ENCODE measurements at regions not wholly inside any gene's neighbourhood (a gene's known extent, or its start where the extent isn't known, plus 50 kb on each side); places are given as distances from the start of the nearest gene placed in this dataset.

DNA sequence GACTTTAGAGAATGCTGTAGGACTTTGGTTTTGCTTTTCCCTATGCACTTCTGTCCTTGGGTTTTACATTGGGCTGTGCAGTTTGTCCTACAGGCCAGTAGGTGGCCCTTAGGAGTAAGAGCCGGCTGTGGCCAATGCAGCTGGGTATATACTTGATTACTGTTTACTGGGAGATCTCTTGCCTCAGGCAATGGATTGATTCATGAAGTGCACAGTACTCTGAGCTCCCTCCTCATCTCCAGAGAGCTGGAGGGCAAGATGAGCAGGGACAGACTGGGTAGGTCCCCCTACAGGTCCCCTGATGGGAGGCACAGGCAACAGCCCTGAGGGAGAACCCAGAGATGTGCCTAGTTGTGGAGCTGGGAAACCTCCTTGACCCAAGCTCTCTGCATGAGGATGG is 103.8 kb upstream of the QRFPR start:
- Histone ChIP-seq H3K27me3 (no peaks in the 10 kb centered on the region), H3K4me3 (no peak overlapping the region), H3K4me1 (ENCODE audit: low read depth) (no peaks in the 10 kb centered on the region), H3K27ac (no peak overlapping the region), H3K9me3 (ENCODE audit: low read depth) (no peaks in the 10 kb centered on the region), H3K36me3 (no peaks in the 10 kb centered on the region)
- TF ChIP-seq, protein P1, sequence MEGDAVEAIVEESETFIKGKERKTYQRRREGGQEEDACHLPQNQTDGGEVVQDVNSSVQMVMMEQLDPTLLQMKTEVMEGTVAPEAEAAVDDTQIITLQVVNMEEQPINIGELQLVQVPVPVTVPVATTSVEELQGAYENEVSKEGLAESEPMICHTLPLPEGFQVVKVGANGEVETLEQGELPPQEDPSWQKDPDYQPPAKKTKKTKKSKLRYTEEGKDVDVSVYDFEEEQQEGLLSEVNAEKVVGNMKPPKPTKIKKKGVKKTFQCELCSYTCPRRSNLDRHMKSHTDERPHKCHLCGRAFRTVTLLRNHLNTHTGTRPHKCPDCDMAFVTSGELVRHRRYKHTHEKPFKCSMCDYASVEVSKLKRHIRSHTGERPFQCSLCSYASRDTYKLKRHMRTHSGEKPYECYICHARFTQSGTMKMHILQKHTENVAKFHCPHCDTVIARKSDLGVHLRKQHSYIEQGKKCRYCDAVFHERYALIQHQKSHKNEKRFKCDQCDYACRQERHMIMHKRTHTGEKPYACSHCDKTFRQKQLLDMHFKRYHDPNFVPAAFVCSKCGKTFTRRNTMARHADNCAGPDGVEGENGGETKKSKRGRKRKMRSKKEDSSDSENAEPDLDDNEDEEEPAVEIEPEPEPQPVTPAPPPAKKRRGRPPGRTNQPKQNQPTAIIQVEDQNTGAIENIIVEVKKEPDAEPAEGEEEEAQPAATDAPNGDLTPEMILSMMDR (IDR thresholded peaks at IDR 0.05; ENCODE audit: low read depth, low read length) = peak; percentile 96
- peak; percentile 47 to 81 for DNase-seq (ENCODE audit: low read depth in 1 of 2, low spot score in 1 of 2)

DNA sequence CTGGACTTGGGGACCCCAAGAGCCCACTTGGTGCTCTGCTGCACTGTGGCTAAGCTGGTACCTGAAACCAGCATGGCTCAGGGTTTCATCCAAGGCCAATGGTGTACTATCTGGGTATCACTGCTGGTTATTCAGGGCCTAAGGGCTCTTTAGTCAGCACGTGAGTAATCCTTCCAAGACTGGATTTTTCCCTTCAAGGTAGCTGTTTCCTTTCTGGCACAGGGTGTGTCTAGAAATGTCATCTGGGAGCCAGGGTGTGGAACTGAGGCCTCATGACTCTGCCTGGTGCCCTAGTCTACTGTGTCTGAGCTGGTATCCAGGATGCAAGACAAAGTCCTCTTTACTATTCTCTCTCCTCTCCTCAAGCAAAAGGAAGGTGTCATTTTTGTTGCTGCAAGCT is 99.0 kb upstream of the QRFPR start:
- H3K9me3 ChIP-seq (ENCODE audit: low read depth) = no peaks in the 10 kb centered on the region
- TF ChIP-seq, protein P1 (IDR thresholded peaks at IDR 0.05; ENCODE audit: low read depth, low read length) = no peak
- no peaks in the 10 kb centered on the region for H3K27me3 ChIP-seq
- no peak overlapping the region for H3K4me3 ChIP-seq
- DNase-seq (ENCODE audit: low read depth in 1 of 2, low spot score in 1 of 2) = no peak
- no peaks in the 10 kb centered on the region for H3K36me3 ChIP-seq
- H3K27ac ChIP-seq = no peak overlapping the region
- no peaks in the 10 kb centered on the region for H3K4me1 ChIP-seq (ENCODE audit: low read depth)

DNA sequence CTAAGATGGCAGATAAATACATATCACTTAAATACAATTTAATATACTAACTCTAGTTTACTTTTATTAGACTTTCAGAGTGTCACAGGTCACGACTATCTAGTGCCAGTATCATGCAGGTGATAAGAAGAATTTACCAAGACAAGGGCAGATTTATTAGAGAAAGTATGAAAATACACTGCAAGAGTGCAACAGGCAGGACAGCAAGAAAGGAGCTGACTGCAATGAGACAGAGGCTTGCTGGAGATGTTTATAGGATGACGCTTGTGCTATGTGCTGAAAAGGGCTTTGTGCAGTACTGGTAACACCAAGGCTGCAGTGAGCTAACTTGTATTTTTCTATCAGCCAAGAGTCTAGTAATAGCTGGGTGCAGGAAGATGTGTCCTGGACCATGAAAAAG is 96.7 kb upstream of the QRFPR start:
- Histone ChIP-seq H3K9me3 (ENCODE audit: low read depth) (no peaks in the 10 kb centered on the region), H3K4me3 (no peak overlapping the region), H3K27me3 (no peaks in the 10 kb centered on the region), H3K27ac (no peak overlapping the region), H3K4me1 (ENCODE audit: low read depth) (no peaks in the 10 kb centered on the region), H3K36me3 (no peaks in the 10 kb centered on the region)
- TF ChIP-seq, protein P1 (IDR thresholded peaks at IDR 0.05; ENCODE audit: low read depth, low read length) = no peak
- no peak for DNase-seq (ENCODE audit: low read depth in 1 of 2, low spot score in 1 of 2)

DNA sequence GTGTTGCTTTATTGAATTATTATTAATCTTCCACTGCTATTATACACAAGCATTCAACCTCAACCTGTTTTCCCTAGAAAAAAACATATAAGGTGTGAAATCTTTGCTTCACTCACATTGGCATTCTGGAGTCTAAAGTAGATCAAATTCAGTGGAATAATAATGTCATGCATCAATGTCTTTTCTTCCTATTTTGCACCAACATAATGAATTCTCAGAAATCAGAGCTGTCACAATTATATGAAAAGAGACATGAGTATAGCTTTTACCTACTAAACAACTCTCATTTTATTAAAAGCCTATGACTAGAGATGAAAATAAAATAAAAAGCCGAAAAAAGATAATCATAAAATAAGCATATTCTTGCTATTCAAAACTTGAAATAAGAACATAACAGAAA is 96.3 kb upstream of the QRFPR start:
- no peaks in the 10 kb centered on the region for H3K36me3 ChIP-seq
- no peak overlapping the region for H3K27ac ChIP-seq
- H3K9me3 ChIP-seq (ENCODE audit: low read depth) = no peaks in the 10 kb centered on the region
- DNase-seq (ENCODE audit: low read depth in 1 of 2, low spot score in 1 of 2) = no peak
- H3K4me3 ChIP-seq = no peak overlapping the region
- H3K4me1 ChIP-seq (ENCODE audit: low read depth) = no peaks in the 10 kb centered on the region
- no peaks in the 10 kb centered on the region for H3K27me3 ChIP-seq
- TF ChIP-seq, protein P1 (IDR thresholded peaks at IDR 0.05; ENCODE audit: low read depth, low read length) = no peak

DNA sequence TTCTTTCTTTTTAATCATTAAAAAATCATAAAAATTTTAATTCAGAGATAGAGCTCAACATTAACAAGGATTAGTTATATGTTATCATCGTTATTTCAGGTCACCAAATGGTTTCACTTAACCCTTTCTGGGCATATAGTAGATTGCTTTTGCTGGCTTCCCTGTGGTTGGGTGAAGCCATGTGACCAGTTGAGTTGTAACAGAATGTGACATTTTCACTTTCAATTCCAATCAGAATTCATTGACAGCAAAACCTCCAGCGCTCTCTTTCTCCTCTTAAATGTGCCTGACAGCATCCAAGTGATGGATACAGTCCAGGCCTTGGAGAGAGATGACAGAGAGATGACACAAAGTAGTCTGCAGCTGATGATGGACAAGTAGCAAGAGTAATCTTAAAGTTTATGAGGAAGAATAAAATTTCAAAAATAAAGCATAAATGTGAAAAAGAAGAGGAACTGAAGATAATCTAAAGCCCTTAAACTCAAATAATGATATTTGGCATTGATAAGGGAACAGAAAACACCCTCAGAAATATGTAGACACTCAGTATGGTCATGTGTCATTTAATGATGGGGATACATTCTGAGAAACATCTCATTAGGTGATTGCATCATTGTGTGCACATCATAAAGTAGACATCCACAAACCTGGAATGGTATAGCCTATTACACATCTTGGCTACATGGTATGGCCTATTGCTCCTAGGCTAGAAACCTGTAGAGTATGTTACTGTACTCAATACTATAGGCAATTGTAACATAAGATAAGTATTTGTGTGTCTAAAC is 92.3 kb upstream of the QRFPR start:
- no peaks in the 10 kb centered on the region for H3K27me3 ChIP-seq
- H3K27ac ChIP-seq = no peak overlapping the region
- H3K36me3 ChIP-seq = no peaks in the 10 kb centered on the region
- no peaks in the 10 kb centered on the region for H3K9me3 ChIP-seq (ENCODE audit: low read depth)
- TF ChIP-seq, protein P1 (IDR thresholded peaks at IDR 0.05; ENCODE audit: low read depth, low read length) = no peak
- no peaks in the 10 kb centered on the region for H3K4me1 ChIP-seq (ENCODE audit: low read depth)
- no peak overlapping the region for H3K4me3 ChIP-seq
- DNase-seq (ENCODE audit: low read depth in 1 of 2, low spot score in 1 of 2) = no peak

Measured in cardiac muscle cell (in vitro differentiated cells and primary cell).